OCI-LY3 (cell line): ENCODE measurements at regions not wholly inside any gene's neighbourhood (a gene's known extent, or its start where the extent isn't known, plus 50 kb on each side); places are given as distances from the start of the nearest gene placed in this dataset.

Experiments used
- CTCF ChIP-seq: fragments of 200-600, 300-600 bp; sonication (generic); IDR thresholded peaks from 2 replicates; pipeline ENCODE4 v1.5.1; 2014; ENCODE audit warnings: antibody characterized with exemption, low read length, low read depth
- EZH2phosphoT487 ChIP-seq: fragments of 200-600 bp; shearing (Covaris generic); IDR thresholded peaks from 2 replicates; pipeline ENCODE4 v1.6.1; 2018; ENCODE audit warnings: antibody characterized with exemption, mixed run types, low read depth

DNA sequence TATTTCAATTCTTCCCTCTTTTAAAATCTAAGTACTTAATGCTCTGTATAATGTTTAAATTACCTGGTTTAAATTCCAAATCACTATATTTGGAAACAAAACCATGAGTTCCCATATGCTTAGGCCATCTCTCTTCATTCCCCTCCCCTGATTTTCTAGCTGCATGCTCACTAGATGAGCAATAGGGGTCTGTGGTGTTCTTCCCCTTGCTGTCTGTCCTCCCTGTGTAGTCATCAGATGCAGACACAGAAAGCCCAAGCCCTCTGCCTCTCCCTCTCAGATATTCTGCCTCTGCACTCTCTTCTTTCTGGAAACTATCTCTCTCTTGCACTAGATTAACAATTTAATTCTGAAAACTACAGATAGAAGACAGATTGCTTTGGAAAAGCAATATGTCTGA is 1730.2 kb downstream of the OLFM4 start:
- TF ChIP-seq CTCF (no peak), EZH2phosphoT487 (no peak)
